Panc1 (cell line): ENCODE measurements at regions not wholly inside any gene's neighbourhood (a gene's known extent, or its start where the extent isn't known, plus 50 kb on each side); places are given as distances from the start of the nearest gene placed in this dataset.

Source experiments
- ATAC-seq: fragments of 200-7000 bp; cut with Tn5 transposase; 2 replicates; pipeline ENCODE4 v1.9.1; 2020; ENCODE audit warnings: mild to moderate bottlenecking, moderate library complexity
- BruUV-seq: library from RNA; stranded (reverse); fragments of 400-500 nt; replicated peaks from 2 replicates; lab custom pipeline; 2021; lab: Mats Ljungman, UMichigan
- CTCF ChIA-PET: fragments of 300-600 bp; sonication (Branson Sonifier 250); formaldehyde crosslinking; loops from one replicate; lab custom pipeline; 2022; ENCODE audit warnings: antibody characterized with exemption; lab: Charles Lee
- POLR2A ChIA-PET: fragments of 300-600 bp; sonication (Branson Sonifier 250); formaldehyde crosslinking; loops from one replicate; lab custom pipeline; 2022; ENCODE audit warnings: antibody characterized with exemption; lab: Charles Lee
- DNase-seq: peaks from one replicate; pipeline ENCODE4 v3.0.0-alpha.2; 2010; ENCODE audit warnings: low read depth, low spot score
- H3K27ac ChIP-seq: 2 replicates; pipeline ENCODE4 v1.5.1; 2011; ENCODE audit warnings: mild to moderate bottlenecking, low read length, inconsistent platforms
- H3K27me3 ChIP-seq: fragments of 200-500 bp; sonication (Bioruptor generic); 2 replicates; pipeline ENCODE4 v1.6.0; 2014; ENCODE audit warnings: low read length, inconsistent platforms; ENCODE audit not compliant: control insufficient read depth, insufficient read depth
- H3K36me3 ChIP-seq: fragments of 200-500 bp; sonication (Bioruptor generic); 2 replicates; pipeline ENCODE4 v1.5.1; 2014; ENCODE audit warnings: inconsistent platforms, mild to moderate bottlenecking, low read length, moderate library complexity; ENCODE audit not compliant: control insufficient read depth, insufficient read depth
- H3K4me1 ChIP-seq: 2 replicates; pipeline ENCODE4 v1.5.1; 2011; ENCODE audit warnings: inconsistent platforms, mild to moderate bottlenecking, low read length, moderate library complexity; ENCODE audit not compliant: control insufficient read depth, insufficient read depth
- H3K4me3 ChIP-seq, 2 experiments: 2 replicates each; pipeline ENCODE4 v1.5.1; 2011 to 2012; ENCODE audit warnings: low read depth in 2 of 2, low read length in 2 of 2, mild to moderate bottlenecking in 2 of 2, inconsistent platforms in 1 of 2, moderate library complexity in 1 of 2
- H3K9me3 ChIP-seq: fragments of 200-500 bp; sonication (Bioruptor generic); 2 replicates; pipeline ENCODE4 v1.5.1; 2014; ENCODE audit warnings: low read depth, mild to moderate bottlenecking, inconsistent platforms, low read length, moderate library complexity; ENCODE audit not compliant: control insufficient read depth, insufficient read depth
- POLR2AphosphoS5 ChIP-seq: IDR thresholded peaks from 2 replicates; pipeline ENCODE4 v1.6.1; 2012; ENCODE audit warnings: mild to moderate bottlenecking, low read depth, low read length, moderate library complexity
- SIN3A ChIP-seq: IDR thresholded peaks from 2 replicates; pipeline ENCODE4 v1.6.1; 2012; ENCODE audit warnings: low read depth, mild to moderate bottlenecking, low read length, moderate library complexity, borderline replicate concordance; ENCODE audit not compliant: insufficient read depth
- TCF7L2 ChIP-seq: IDR thresholded peaks from 2 replicates; pipeline ENCODE4 v1.6.1; 2011; ENCODE audit warnings: mild to moderate bottlenecking, low read depth, low read length, inconsistent platforms
- in situ Hi-C: cut with HindIII; loops from 2 replicates; pipeline ENCODE4 v1.10.0; 2016; ENCODE audit warnings: low sequenced_read_pairs, low pct_unique_long_range_greater_than_20kb
- intact Hi-C: fragments of 100-400 bp; cut with micrococcal nuclease; formaldehyde crosslinking; loops from one replicate; pipeline ENCODE4 v1.10.0; 2022; ENCODE audit not compliant: unreplicated experiment
- TF ChIP-seq, protein P1 (sequence below), 2 experiments: IDR thresholded peaks; 2 replicates each; pipeline ENCODE4 v1.6.1; 2011 to 2012; ENCODE audit warnings: low read depth in 2 of 2, control low read depth in 1 of 2, low read length in 1 of 2, mild to moderate bottlenecking in 1 of 2, moderate library complexity in 1 of 2; ENCODE audit not compliant: insufficient read depth in 1 of 2
- TF ChIP-seq, protein P2 (sequence below): fragments of 450-650 bp; IDR thresholded peaks from 2 replicates; pipeline ENCODE4 v1.5.1; 2017; ENCODE audit warnings: mild to moderate bottlenecking

DNA sequence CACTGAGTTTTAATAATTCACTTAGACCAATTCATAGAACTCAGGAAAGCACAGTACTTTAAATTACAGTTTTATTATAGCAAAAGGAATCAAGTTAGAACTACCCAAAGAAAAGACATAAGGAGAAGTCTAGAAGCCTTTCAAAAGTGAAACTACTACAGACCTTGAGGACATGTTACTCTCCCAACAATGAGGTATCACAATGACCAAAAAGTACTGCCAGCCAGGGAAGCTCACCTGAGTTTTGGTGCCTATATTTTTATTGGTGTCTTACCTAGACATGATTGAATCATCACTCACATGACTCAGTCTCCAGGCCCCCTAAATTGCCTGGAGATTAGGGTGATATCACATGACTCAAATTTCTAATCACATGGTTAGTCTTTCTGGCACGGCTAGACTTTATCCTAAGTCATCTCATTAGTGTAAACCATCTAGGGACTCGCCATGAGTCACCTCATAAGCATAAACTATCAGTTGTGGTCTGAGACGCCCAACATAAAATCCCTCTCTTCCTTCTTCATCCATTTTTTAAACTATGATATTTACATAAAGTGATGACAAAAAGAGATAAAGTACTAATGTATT, 372.3 kb downstream of the TMA16 start:
- Histone ChIP-seq H3K9me3 (no peaks in the 10 kb centered on the region), H3K4me3 (no peak overlapping the region), H3K27ac (no peak overlapping the region), H3K36me3 (no peaks in the 10 kb centered on the region; the same call in 1 of the 2 replicates), H3K27me3 (no peaks in the 10 kb centered on the region), H3K4me1 (no peaks in the 10 kb centered on the region)
- ATAC-seq (no peak), DNase-seq (no peak)
- POLR2A ChIA-PET: no interaction called here
- intact Hi-C loops (no loop called here), in situ Hi-C loops (no loop called here)
- CTCF ChIA-PET: interaction anchor here (0.6 kb wide), 1 partner anchor 1657 kb away, joined by 3 read pairs; no protein-coding TSS in a partner anchor
- BruUV-seq: no TSS peak
- TF ChIP-seq SIN3A: no peak
- no peak for TF ChIP-seq POLR2AphosphoS5
- TF ChIP-seq, protein P1, sequence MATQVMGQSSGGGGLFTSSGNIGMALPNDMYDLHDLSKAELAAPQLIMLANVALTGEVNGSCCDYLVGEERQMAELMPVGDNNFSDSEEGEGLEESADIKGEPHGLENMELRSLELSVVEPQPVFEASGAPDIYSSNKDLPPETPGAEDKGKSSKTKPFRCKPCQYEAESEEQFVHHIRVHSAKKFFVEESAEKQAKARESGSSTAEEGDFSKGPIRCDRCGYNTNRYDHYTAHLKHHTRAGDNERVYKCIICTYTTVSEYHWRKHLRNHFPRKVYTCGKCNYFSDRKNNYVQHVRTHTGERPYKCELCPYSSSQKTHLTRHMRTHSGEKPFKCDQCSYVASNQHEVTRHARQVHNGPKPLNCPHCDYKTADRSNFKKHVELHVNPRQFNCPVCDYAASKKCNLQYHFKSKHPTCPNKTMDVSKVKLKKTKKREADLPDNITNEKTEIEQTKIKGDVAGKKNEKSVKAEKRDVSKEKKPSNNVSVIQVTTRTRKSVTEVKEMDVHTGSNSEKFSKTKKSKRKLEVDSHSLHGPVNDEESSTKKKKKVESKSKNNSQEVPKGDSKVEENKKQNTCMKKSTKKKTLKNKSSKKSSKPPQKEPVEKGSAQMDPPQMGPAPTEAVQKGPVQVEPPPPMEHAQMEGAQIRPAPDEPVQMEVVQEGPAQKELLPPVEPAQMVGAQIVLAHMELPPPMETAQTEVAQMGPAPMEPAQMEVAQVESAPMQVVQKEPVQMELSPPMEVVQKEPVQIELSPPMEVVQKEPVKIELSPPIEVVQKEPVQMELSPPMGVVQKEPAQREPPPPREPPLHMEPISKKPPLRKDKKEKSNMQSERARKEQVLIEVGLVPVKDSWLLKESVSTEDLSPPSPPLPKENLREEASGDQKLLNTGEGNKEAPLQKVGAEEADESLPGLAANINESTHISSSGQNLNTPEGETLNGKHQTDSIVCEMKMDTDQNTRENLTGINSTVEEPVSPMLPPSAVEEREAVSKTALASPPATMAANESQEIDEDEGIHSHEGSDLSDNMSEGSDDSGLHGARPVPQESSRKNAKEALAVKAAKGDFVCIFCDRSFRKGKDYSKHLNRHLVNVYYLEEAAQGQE (IDR thresholded peaks at IDR 0.05; ENCODE audit: insufficient read depth in 1 of 2, low read depth in 2 of 2, low read length in 1 of 2): no peak
- TF ChIP-seq, protein P2, sequence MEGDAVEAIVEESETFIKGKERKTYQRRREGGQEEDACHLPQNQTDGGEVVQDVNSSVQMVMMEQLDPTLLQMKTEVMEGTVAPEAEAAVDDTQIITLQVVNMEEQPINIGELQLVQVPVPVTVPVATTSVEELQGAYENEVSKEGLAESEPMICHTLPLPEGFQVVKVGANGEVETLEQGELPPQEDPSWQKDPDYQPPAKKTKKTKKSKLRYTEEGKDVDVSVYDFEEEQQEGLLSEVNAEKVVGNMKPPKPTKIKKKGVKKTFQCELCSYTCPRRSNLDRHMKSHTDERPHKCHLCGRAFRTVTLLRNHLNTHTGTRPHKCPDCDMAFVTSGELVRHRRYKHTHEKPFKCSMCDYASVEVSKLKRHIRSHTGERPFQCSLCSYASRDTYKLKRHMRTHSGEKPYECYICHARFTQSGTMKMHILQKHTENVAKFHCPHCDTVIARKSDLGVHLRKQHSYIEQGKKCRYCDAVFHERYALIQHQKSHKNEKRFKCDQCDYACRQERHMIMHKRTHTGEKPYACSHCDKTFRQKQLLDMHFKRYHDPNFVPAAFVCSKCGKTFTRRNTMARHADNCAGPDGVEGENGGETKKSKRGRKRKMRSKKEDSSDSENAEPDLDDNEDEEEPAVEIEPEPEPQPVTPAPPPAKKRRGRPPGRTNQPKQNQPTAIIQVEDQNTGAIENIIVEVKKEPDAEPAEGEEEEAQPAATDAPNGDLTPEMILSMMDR: no peak
- no peak for TF ChIP-seq TCF7L2

DNA sequence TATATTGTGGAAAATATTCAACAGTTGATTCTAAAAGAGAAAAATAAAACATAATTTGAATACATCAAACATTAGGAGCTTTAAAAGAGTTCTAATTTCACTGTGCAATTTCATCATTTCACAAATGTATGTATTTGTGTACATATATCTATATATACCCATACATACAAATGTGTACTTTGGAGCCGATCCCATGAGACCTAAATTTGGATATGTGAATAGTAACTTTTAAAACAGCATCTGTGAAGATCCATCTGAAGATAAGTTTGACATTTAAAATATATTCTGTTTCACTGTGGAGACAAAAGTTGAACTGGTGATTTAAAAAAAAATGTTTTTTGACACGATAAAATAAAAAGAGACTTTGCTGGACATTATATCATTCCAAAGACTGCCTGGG, 374.0 kb downstream of the TMA16 start:
- BruUV-seq: no TSS peak
- ChIA-PET POLR2A (no interaction called here), CTCF (no interaction called here)
- Histone ChIP-seq H3K27me3 (no peaks in the 10 kb centered on the region), H3K4me1 (no peaks in the 10 kb centered on the region), H3K27ac (no peak overlapping the region), H3K9me3 (no peaks in the 10 kb centered on the region), H3K4me3 (no peak overlapping the region), H3K36me3 (no peaks in the 10 kb centered on the region; the same call in 1 of the 2 replicates)
- intact Hi-C loops (no loop called here), in situ Hi-C loops (no loop called here)
- DNase-seq (no peak), ATAC-seq (no peak)
- TF ChIP-seq, protein P1 (IDR thresholded peaks at IDR 0.05; ENCODE audit: insufficient read depth in 1 of 2, low read depth in 2 of 2, low read length in 1 of 2): no peak
- TF ChIP-seq, protein P2: no peak
- TF ChIP-seq SIN3A: no peak
- no peak for TF ChIP-seq TCF7L2
- no peak for TF ChIP-seq POLR2AphosphoS5
